Lung (tissue), 11 donors: ENCODE measurements at regions not wholly inside any gene's neighbourhood (a gene's known extent, or its start where the extent isn't known, plus 50 kb on each side); places are given as distances from the start of the nearest gene placed in this dataset.

Source experiments
- ATAC-seq: fragments of 200-7000 bp; cut with Tn5 transposase; one replicate; pipeline ENCODE4 v1.9.1; 2020; ENCODE audit warnings: moderate number of reproducible peaks; ENCODE audit not compliant: insufficient read depth, low FRiP score
- DNase-seq, 3 donors: peaks; one replicate each; pipeline ENCODE4 v3.0.0-alpha.2; 2013 to 2017
- H3K27ac ChIP-seq, 2 donors: one replicate each; pipeline ENCODE4 v1.5.1; 2013; ENCODE audit warnings: mild to moderate bottlenecking in 2 of 2, moderate library complexity in 2 of 2, control low read depth in 1 of 2, inconsistent platforms in 1 of 2, low read depth in 1 of 2, low read length in 1 of 2
- H3K27me3 ChIP-seq, 3 donors: one replicate each; pipeline ENCODE4 v1.5.1; 2013; ENCODE audit warnings: low read length in 2 of 3; ENCODE audit not compliant: control insufficient read depth in 3 of 3, insufficient read depth in 3 of 3
- H3K36me3 ChIP-seq, 4 donors: one replicate each; pipeline ENCODE4 v1.5.1; 2013; ENCODE audit warnings: low read length in 4 of 4, mild to moderate bottlenecking in 1 of 4, moderate library complexity in 1 of 4; ENCODE audit not compliant: control insufficient read depth in 4 of 4, insufficient read depth in 4 of 4
- H3K4me1 ChIP-seq, 5 donors: one replicate each; pipeline ENCODE4 v1.5.1; 2013; ENCODE audit warnings: low read length in 5 of 5, mild to moderate bottlenecking in 2 of 5, moderate library complexity in 1 of 5; ENCODE audit not compliant: control insufficient read depth in 5 of 5, insufficient read depth in 5 of 5
- H3K4me3 ChIP-seq: one replicate; pipeline ENCODE4 v1.5.1; 2013; ENCODE audit warnings: mild to moderate bottlenecking, control low read depth, moderate library complexity
- H3K9ac ChIP-seq, 2 donors: one replicate each; pipeline ENCODE4 v1.5.1; 2013; ENCODE audit warnings: low read length in 2 of 2, control low read depth in 1 of 2; ENCODE audit not compliant: insufficient read depth in 1 of 2
- H3K9me3 ChIP-seq, 4 donors: one replicate each; pipeline ENCODE4 v1.5.1; 2013; ENCODE audit warnings: low read length in 3 of 4, mild to moderate bottlenecking in 1 of 4, moderate library complexity in 1 of 4; ENCODE audit not compliant: control insufficient read depth in 4 of 4, insufficient read depth in 3 of 4
- WGBS, 2 donors: extraction: QIAGEN DNeasy Blood & Tissue Kit; methylation state at CpG; one replicate each; pipeline ENCODE4 v1.1.7; 2013; 5-methylcytosine and 5-hydroxymethylcytosine counted together
- TF ChIP-seq, protein P1 (sequence below): IDR thresholded peaks from 2 replicates; pipeline ENCODE4 v1.5.1; 2012; ENCODE audit warnings: mild to moderate bottlenecking; ENCODE audit errors: control extremely low read depth, extremely low read depth
- donor health status: control.
- donor health status: control.
- donor health status: Bipolar disorder and iron deficiency.
- donor health status: healthy.
- donor health status: DM: yes; HTN: yes; CAD: no.

DNA sequence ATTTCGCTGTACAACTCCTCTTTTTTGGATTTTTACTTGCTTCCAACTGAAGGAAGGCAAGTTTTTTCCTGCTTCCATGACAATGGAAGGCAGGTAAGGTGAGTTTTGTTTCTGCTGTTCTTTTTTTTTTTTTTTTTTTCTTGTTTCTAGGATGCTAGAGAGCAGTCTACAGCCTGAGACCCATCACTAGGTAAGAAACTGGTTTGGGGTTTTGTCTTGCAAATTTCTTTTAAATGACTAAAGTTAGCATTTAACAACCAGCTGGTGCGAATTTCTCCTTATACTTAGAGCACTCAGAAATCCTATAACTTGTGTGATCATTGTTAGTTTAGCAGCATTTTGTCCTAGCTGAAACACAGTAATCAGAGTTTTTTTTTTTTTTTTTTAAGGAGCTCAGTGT, 378.4 kb upstream of the CNKSR2 start:
- Histone ChIP-seq H3K27ac (no peak overlapping the region), H3K4me1 (no peaks in the 10 kb centered on the region), H3K4me3 (no peak overlapping the region), H3K9ac (no peak overlapping the region), H3K36me3 (no peaks in the 10 kb centered on the region), H3K9me3 (no peaks in the 10 kb centered on the region), H3K27me3 (peaks cover 0 to 3% (median 0%) of the 10 kb centered on the region in 3 donors)
- 27 to 42% methylated on average over 2 of the region's 2 CpGs for WGBS, 2 donors
- ATAC-seq (no peak), DNase-seq (no peak)
- TF ChIP-seq, protein P1, sequence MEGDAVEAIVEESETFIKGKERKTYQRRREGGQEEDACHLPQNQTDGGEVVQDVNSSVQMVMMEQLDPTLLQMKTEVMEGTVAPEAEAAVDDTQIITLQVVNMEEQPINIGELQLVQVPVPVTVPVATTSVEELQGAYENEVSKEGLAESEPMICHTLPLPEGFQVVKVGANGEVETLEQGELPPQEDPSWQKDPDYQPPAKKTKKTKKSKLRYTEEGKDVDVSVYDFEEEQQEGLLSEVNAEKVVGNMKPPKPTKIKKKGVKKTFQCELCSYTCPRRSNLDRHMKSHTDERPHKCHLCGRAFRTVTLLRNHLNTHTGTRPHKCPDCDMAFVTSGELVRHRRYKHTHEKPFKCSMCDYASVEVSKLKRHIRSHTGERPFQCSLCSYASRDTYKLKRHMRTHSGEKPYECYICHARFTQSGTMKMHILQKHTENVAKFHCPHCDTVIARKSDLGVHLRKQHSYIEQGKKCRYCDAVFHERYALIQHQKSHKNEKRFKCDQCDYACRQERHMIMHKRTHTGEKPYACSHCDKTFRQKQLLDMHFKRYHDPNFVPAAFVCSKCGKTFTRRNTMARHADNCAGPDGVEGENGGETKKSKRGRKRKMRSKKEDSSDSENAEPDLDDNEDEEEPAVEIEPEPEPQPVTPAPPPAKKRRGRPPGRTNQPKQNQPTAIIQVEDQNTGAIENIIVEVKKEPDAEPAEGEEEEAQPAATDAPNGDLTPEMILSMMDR: no peak

DNA sequence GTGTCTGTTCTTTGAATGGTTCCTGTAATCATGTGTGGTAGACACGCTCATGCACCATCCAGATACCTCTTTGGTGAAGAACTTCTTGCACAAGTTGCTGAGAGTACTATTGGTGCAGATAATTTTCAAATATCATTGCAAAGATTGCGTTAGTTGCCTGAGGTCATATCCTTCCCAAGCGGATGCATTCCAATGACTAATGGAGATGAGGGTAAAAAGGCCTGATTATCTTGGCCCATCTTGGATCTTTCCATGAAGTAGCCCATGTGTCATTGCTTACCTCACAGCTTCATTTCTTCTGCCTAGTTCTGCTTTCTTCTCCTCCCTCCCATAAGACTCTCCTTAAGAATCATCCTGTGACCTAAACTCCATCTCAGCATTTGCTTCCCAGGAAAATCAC, 384.9 kb upstream of the CNKSR2 start:
- TF ChIP-seq, protein P1: no peak
- no peak for ATAC-seq
- Histone ChIP-seq H3K9me3 (no peaks in the 10 kb centered on the region), H3K27me3 (no peaks in the 10 kb centered on the region), H3K27ac (no peak overlapping the region), H3K9ac (no peak overlapping the region), H3K36me3 (no peaks in the 10 kb centered on the region), H3K4me1 (no peaks in the 10 kb centered on the region), H3K4me3 (no peak overlapping the region)
- DNase-seq: no peak
- 82 to 92% methylated on average over 3 of the region's 3 CpGs for WGBS, 2 donors

DNA sequence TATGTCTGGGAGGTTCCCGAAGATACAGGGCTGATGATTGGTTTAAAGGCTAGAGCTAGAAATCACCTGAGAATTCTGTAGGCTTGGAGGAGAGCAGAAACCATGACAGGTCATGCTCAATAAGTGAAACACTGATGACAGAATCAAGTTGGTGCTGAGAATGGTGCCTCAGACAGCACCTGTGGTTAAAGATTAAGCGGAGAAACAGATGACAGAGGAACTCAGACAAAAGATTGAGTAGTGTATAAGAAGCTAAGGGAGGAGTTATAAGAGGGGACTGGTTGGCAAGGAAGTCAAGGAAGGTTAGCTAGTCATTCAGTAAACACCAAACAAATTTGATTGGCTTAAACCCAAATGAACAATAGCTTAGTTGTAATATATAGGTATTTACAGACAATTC, 385.4 kb upstream of the CNKSR2 start:
- DNase-seq (no peak), ATAC-seq (no peak)
- H3K9ac ChIP-seq: no peak overlapping the region

DNA sequence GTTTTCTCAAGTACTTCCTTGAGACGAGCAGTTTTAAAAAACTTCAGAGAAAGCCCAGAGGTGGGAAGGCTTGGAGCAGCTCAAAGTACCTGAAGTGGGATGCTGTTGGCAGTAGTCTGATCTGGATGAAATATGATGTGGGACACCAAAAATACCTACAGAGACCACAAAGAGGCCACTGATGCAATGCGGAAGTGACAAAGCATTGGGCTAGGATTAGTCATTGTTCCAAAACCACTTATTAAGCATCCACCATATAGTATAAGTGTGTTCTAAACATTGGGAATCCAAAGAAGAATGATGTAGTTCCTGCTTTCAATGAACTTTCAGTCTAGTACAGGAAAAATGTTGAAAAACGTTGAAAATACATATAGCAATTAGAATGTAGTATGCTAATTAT, 386.1 kb upstream of the CNKSR2 start:
- TF ChIP-seq, protein P1: no peak
- Histone ChIP-seq H3K4me1 (no peaks in the 10 kb centered on the region), H3K36me3 (no peaks in the 10 kb centered on the region), H3K27ac (no peak overlapping the region), H3K27me3 (no peaks in the 10 kb centered on the region), H3K9ac (no peak overlapping the region), H3K4me3 (no peak overlapping the region), H3K9me3 (no peaks in the 10 kb centered on the region)
- DNase-seq (no peak), ATAC-seq (no peak)
- WGBS, 2 donors: 64 to 73% methylated on average over 3 of the region's 3 CpGs

More for the DNA sequence above, 385.4 kb upstream of the CNKSR2 start:
- no peak overlapping the region for H3K4me3 ChIP-seq
- H3K9me3 ChIP-seq: no peaks in the 10 kb centered on the region
- 90 to 98% methylated on average over 2 of the region's 2 CpGs for WGBS, 2 donors
- no peaks in the 10 kb centered on the region for H3K36me3 ChIP-seq
- H3K27ac ChIP-seq: no peak overlapping the region
- TF ChIP-seq, protein P1: no peak
- no peaks in the 10 kb centered on the region for H3K27me3 ChIP-seq
- no peaks in the 10 kb centered on the region for H3K4me1 ChIP-seq
